ENCODE measurements at regions not wholly inside any gene's neighbourhood (a gene's known extent, or its start where the extent isn't known, plus 50 kb on each side); places are given as distances from the start of the nearest gene placed in this dataset.

- no peak for TF ChIP-seq CTCF (IDR thresholded peaks at IDR 0.05)
- no peak for TF ChIP-seq SREBF2 (IDR thresholded peaks at IDR 0.05)
- no peak for TF ChIP-seq JUN (IDR thresholded peaks at IDR 0.05)
- TF ChIP-seq POLR2A (IDR thresholded peaks at IDR 0.05; ENCODE audit: low read length), result no peak
- no peak for TF ChIP-seq RAD21 (conservative IDR thresholded peaks at IDR 0.05 in 1 of 2, IDR thresholded peaks at IDR 0.05 in 1 of 2)
- TF ChIP-seq HMGXB4 (CRISPR knock-in tag; IDR thresholded peaks at IDR 0.05; ENCODE audit: borderline replicate concordance), result no peak
- TF ChIP-seq EHF (CRISPR knock-in tag; IDR thresholded peaks at IDR 0.05), result no peak
- TF ChIP-seq POLR2AphosphoS2 (conservative IDR thresholded peaks at IDR 0.05; ENCODE audit: low read length), result no peak
- no peak for TF ChIP-seq EP300 (IDR thresholded peaks at IDR 0.05)
- no peak for TF ChIP-seq FOSL2 (IDR thresholded peaks at IDR 0.05)
- no peak for TF ChIP-seq FOSL2 (CRISPR knock-in tag; IDR thresholded peaks at IDR 0.05)
- TF ChIP-seq SMC3 (IDR thresholded peaks at IDR 0.05), result no peak
- TF ChIP-seq KDM1A (IDR thresholded peaks at IDR 0.05; ENCODE audit: low read depth), result no peak
These were observed 109.2 kb downstream of the GP2 start for GRCh38 chr16:20218093-20218492.

All from A549 (cell line).